ENCODE measurements at regions not wholly inside any gene's neighbourhood (a gene's known extent, or its start where the extent isn't known, plus 50 kb on each side); places are given as distances from the start of the nearest gene placed in this dataset.
"Not testable (repeated sequence)": the region's sequence is repeated elsewhere in the genome, so short reads cannot be mapped to it uniquely, and the experiment has no call there.

GRCh38 chr12:58326534-58326933 is 385.2 kb downstream of the ATP23 start:
- ATAC-seq: no peak
- intact Hi-C loops (cut with DNase I, micrococcal nuclease): no loop called here

DNA sequence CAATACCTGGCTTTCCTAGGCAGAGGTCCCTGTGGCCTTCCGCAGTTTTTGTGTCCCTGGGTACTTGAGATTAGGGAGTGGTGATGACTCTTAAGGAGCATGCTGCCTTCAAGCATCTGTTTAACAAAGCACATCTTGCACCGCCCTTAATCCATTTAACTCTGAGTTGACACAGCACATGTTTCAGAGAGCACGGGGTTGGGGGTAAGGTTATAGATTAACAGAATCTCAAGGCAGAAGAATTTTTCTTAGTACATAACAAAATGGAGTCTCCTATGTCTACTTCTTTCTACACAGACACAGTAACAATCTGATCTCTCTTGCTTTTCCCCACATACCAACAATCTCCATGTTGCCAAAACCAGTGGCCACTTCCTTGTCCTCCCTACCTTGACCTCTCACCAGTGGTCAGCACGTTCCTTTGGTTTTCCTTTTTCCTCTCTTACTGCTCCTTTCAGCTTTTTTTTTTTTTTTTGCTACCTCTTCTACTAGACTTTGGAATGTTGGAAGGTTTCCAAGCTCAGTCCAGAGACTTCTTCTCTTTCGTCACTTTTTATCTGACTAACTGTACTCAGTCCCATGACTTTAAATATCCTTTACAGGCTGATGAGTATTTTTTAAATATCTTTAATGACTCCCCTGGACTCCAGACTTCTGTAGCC is 395.3 kb downstream of the ATP23 start:
- intact Hi-C loops (cut with DNase I, micrococcal nuclease); H3K9me3 ChIP-seq; H3K36me3 ChIP-seq (ENCODE audit: low read depth); DNase-seq; H3K4me1 ChIP-seq (ENCODE audit: low read depth); H3K4me3 ChIP-seq: not testable (repeated sequence)
- peak; percentile 31 for ATAC-seq

More at GRCh38 chr12:58326534-58326933, 385.2 kb downstream of the ATP23 start:
- Histone ChIP-seq H3K9me3 (no peaks in the 10 kb centered on the region), H3K4me3 (no peak overlapping the region), H3K4me1 (ENCODE audit: low read depth) (no peaks in the 10 kb centered on the region), H3K36me3 (ENCODE audit: low read depth) (no peaks in the 10 kb centered on the region)
- no peak for DNase-seq
- TF ChIP-seq, protein P1, sequence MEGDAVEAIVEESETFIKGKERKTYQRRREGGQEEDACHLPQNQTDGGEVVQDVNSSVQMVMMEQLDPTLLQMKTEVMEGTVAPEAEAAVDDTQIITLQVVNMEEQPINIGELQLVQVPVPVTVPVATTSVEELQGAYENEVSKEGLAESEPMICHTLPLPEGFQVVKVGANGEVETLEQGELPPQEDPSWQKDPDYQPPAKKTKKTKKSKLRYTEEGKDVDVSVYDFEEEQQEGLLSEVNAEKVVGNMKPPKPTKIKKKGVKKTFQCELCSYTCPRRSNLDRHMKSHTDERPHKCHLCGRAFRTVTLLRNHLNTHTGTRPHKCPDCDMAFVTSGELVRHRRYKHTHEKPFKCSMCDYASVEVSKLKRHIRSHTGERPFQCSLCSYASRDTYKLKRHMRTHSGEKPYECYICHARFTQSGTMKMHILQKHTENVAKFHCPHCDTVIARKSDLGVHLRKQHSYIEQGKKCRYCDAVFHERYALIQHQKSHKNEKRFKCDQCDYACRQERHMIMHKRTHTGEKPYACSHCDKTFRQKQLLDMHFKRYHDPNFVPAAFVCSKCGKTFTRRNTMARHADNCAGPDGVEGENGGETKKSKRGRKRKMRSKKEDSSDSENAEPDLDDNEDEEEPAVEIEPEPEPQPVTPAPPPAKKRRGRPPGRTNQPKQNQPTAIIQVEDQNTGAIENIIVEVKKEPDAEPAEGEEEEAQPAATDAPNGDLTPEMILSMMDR (IDR thresholded peaks at IDR 0.05): no peak

DNA sequence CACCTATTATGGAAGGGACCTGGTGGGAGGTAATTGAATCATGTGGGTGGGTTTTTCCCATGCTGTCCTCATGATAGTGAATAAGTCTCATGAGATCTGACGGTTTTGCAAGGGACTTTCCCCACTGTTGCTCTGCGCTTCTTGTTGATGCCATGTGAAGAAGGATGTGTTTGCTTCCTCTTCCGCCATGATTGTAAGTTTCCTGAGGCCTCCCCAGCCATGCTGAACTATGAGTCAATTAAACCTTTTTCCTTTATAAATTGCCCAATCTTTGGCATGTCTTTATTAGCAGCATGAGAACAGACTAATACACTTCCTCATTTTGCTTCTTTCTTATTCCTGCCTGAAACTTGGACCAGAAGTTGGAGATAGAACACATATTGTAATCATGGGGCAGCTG is 396.2 kb downstream of the ATP23 start:
- ATAC-seq; H3K9me3 ChIP-seq; intact Hi-C loops (cut with DNase I, micrococcal nuclease); H3K4me1 ChIP-seq (ENCODE audit: low read depth); H3K36me3 ChIP-seq (ENCODE audit: low read depth); H3K4me3 ChIP-seq; DNase-seq: not testable (repeated sequence)

DNA sequence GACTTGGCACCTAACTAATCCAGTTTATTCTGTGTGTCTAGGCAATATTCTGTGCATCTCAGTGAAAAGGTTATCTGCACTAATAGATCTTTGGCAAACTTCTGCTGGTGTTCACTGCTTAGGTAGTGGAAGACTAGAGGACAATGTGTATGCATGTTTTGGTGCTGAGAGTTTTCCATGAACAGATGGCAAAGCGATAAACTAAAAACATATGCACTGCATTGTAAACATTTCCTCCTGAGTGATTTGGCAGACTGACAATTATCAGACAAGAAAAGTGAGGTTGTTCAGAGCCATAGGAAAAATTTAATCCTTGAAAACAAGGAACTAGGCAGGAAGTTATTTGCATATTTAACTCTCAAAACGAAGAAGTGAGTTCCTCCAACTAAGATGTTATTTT is 400.4 kb downstream of the ATP23 start:
- Histone ChIP-seq H3K36me3 (ENCODE audit: low read depth) (no peaks in the 10 kb centered on the region), H3K4me3 (no peak overlapping the region), H3K9me3 (no peaks in the 10 kb centered on the region), H3K4me1 (ENCODE audit: low read depth) (no peaks in the 10 kb centered on the region)
- intact Hi-C loops (cut with DNase I, micrococcal nuclease): loop anchor here in 1 of 2 donors (10.0 kb wide), 1 partner anchor 813 kb away; no protein-coding TSS in a partner anchor
- ATAC-seq (peak; percentile 84), DNase-seq (peak in 1 of 3 donors; percentile 10)
- TF ChIP-seq, protein P1 (IDR thresholded peaks at IDR 0.05): no peak

GRCh38 chr12:58342736-58343135 is 401.4 kb downstream of the ATP23 start:
- TF ChIP-seq, protein P1 (IDR thresholded peaks at IDR 0.05): no peak
- intact Hi-C loops (cut with DNase I, micrococcal nuclease): loop anchor here in 1 of 2 donors (10.0 kb wide), 1 partner anchor 812 kb away; no protein-coding TSS in a partner anchor
- H3K4me1 ChIP-seq (ENCODE audit: low read depth): no peaks in the 10 kb centered on the region
- H3K9me3 ChIP-seq: no peaks in the 10 kb centered on the region
- ATAC-seq (peak; percentile 45), DNase-seq (no peak)
- no peaks in the 10 kb centered on the region for H3K36me3 ChIP-seq (ENCODE audit: low read depth)
- H3K4me3 ChIP-seq: no peak overlapping the region

DNA sequence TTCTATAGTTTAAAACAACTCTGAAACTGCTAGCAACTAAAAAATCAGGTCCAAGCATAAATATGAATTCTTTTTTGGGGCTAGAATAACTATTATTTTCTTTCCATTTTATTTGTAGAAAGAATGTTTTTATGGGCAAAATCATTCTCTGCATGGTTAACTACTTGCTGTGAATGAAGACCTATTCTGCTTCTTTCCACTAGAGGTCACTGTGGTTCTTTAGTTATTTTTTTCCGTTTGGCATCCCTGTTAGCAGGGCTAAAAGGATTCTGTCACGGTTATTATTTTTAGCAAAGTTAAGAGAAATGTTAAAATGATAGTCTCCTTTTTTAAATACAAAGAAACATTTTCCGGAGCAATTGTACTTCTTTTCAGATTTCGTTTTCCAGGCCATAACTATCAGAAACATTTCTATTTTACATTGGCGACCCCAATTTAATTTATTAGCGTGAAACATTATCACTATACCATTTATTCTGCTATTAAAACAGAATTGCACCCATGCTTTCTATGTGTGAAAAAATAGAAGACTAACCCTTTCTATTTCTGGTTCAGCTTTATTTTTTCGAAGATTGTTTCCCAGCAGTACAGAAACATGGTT is 404.8 kb downstream of the ATP23 start:
- ATAC-seq (peak; percentile 52), DNase-seq (no peak)
- Histone ChIP-seq H3K4me1 (ENCODE audit: low read depth) (no peaks in the 10 kb centered on the region), H3K9me3 (no peaks in the 10 kb centered on the region), H3K4me3 (no peak overlapping the region), H3K36me3 (ENCODE audit: low read depth) (no peaks in the 10 kb centered on the region)
- TF ChIP-seq, protein P1 (IDR thresholded peaks at IDR 0.05): peak; percentile 68
- intact Hi-C loops (cut with DNase I, micrococcal nuclease): loop anchor here in 1 of 2 donors (10.0 kb wide), 1 partner anchor 809 kb away; no protein-coding TSS in a partner anchor
